ENCODE measurements at regions not wholly inside any gene's neighbourhood (a gene's known extent, or its start where the extent isn't known, plus 50 kb on each side); places are given as distances from the start of the nearest gene placed in this dataset.

- TF ChIP-seq CTCF (conservative IDR thresholded peaks at IDR 0.05; ENCODE audit: low read depth, low read length) (no peak), EZH2 (IDR thresholded peaks at IDR 0.05; ENCODE audit: borderline replicate concordance, low read depth, low read length, poor library complexity, severe bottlenecking) (no peak)
Measured at GRCh38 chr5:17381932-17382331, 116.1 kb upstream of the TAF11L2 start.
